ENCODE measurements at regions not wholly inside any gene's neighbourhood (a gene's known extent, or its start where the extent isn't known, plus 50 kb on each side); places are given as distances from the start of the nearest gene placed in this dataset.
"Not testable (repeated sequence)": the region's sequence is repeated elsewhere in the genome, so short reads cannot be mapped to it uniquely, and the experiment has no call there.

DNA sequence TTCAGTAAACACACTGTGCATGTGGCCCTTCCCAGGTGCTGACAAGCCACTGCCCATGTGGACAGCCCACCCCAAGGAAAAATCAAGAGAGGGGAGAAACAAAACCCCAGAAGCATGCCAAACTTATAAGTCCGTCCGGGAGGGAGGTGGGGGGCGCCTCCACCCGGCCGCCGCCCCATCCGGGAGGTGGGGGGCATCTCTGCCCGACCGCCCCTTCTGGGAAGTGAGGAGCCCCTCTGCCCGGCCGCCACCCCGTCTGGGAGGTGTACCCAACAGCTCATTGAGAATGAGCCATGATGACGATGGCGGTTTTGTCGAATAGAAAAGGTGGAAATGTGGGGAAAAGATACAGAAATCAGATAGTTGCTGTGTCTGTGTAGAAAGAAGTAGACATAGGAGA is 53.8 kb upstream of the C2CD4B start:
- no peak for DNase-seq

DNA sequence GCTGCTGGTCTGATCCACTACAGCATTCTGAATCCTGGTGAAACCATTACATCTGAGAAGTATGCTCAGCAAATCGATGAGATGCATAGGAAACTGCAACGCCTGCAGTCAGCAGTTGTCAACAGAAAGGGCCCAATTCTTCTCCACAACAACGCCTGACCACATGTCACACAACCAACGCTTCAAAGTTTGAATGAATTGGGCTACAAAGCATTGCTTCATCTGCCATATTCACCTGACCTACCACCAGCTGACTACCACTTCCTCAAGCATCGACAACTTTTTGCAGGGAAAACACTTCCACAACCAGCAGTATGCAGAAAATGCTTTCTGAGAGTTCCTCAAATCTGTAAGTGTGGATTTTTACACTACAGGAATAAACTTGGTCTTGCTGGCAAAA is 54.7 kb upstream of the C2CD4B start:
- no peak for DNase-seq

DNA sequence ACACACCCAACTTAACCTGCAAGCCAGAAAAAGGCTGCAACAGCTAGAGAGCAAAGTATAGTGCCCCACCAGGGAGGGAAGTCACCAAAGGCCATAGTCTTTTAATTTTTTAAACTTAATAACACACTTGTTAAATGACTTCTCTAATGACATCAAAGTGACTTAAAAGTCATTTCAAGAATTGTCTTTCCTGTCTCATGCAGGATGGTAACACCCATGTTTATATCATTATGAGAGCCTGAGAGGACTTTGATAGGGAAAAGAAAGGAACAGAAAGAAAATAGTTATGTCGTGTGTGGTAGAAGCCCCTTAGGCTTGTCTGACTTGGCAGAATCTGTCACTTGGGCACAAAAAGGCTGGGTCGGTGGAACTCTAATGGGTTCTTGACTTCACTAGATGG is 57.9 kb upstream of the C2CD4B start:
- no peak for DNase-seq

DNA sequence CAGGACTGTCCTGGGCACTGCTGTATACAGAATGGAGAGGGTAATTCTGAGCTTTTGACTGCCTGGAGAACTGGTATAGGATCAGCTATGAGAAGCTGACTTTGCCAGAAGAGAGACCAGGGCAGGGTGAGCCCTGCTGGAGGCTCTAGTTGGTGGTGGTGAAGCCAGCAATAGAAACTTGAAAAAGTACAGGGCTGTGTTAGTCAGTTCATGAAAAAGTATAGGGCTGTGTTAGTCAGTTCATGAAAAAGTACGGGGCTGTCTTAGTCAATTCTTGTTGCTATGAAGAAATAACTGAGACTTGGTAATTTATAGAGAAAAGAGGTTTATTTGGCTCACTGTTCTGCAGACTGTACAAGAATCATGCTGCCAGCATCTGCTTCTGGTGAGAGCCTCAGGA is 63.5 kb upstream of the C2CD4B start:
- DNase-seq: no peak

DNA sequence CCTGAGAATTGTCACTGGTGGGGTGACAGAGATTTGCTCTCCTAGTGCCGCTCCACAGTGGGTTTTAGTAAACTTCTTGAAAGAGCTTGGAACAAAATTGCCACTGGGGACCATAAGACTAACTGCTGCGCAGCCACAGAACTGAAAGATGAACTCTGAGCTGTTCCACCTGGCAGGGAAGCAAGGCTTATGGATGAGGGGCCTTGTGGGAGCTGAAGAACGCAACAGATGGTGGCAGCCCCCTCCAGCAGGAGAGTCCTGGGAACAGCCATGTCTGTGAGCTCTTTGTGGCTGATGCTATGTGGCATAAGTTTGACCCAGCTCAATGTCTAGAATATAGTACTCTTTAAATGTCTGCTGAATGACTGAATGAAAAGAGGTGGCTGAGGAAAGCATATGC is 66.8 kb upstream of the C2CD4B start:
- DNase-seq: no peak

DNA sequence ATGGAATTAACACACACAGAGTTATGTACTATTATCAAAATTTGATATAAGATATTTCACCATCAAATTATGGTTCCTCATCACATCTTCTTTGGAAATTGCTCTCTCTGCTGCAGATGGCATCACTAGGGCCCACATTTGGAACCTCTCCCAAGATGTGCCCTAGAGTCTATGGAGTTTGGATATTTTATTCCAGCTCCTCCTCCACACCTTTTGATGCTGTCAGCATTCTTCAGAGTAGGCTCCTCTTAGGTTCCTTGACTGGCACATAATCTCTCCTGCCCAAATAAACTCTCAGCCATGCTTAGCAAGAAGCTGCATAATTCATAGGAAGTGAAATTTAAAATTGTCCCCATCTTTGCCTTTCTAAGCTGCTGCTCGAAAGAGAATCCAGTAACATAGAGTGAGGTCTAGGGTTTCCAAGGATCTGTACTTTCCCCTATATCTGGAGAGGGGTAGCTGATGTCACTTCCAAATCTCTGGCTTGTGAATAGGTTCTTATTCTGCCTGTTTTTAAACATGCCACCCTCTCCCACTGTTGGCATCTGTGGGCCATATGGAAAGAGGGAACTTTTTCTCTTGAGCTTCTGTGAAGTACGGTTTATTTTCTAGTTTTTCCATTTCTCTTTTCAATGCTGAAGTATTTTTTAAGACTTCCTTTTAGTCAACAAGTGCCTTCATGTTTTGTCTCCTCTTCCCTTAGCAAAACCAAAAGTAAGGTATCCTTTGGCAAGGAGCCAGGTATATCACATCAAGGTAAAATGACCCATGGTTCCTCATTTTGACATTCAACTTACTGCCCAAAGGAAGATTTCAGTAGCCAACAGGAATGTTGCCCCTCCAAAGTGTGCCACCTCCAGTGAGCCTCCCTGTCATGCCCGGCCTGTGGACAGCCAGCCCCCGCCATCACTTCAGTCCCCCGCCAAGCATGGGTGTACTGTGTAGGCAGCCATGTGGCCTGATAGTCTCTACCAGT is 75.3 kb upstream of the C2CD4B start:
- no peak for DNase-seq

DNA sequence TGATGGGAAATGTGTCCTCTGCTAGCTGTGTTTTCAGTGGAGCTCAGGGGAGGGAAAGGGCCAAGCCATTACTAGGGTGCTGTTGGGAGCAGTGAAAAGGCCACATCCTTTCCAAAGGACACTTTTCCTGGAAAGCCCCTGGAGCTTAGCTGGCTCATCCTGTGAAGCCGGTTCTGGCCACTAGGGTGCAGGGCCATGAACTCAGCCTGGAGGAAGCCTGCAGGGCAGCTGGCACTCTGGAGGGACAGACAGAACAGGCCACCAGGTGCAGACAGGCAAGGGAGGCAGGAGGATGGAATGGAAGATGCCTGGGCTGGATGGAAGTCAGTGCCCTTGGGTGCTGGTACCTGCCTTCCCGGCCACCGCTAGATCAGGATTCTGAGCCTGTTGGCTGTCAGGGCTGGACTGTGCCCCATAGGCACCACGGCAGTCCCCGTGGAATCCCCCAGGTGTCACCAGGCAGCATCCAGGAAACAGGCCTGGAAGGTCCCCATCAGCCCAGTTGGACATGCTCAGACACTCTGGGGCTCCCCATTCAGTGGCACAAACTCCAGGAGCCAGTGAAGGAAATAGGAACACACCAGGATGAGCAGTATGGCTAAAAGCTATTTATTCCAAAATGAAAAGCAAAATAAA is 76.2 kb upstream of the C2CD4B start:
- no peak for DNase-seq

DNA sequence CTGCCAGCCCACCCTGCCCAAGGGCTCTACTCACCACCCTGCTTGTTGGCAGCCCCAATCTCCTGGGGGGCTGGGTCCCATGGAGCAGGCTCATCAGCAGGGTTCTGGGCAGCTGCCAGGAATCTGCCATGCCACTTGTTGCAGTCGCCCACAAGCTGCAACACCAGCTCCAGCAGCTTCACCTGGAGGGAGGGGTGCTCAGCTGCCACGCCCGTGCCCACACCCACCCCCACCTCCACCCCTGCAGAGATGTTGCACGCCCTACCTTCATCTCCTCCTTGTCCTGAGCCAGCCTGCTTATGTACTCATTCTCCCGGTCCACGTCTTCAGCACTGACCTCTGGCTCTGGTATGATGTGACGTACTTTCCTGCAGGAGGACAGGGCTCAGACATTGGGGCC is 77.9 kb upstream of the C2CD4B start:
- DNase-seq: no peak

DNA sequence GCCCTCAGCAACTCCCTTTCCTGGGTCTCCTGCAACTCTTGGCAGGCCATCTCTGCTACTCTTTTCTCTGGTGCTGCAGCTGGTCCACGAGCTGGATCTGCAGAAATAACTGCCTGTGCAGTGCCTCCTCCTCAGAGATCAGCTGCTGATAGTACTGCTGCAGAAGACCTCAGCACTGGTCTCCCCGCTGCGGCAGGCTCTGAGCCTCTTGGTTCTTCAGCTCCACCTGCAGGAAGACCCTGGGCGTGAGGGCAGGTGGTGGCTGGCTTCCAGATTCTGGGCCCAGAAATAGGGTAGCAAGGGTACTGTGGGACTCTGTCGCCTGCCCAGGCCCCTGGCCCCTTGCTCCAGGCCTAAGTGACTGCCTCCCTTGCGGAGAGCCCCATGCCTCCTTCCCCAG is 79.7 kb upstream of the C2CD4B start:
- DNase-seq: no peak

DNA sequence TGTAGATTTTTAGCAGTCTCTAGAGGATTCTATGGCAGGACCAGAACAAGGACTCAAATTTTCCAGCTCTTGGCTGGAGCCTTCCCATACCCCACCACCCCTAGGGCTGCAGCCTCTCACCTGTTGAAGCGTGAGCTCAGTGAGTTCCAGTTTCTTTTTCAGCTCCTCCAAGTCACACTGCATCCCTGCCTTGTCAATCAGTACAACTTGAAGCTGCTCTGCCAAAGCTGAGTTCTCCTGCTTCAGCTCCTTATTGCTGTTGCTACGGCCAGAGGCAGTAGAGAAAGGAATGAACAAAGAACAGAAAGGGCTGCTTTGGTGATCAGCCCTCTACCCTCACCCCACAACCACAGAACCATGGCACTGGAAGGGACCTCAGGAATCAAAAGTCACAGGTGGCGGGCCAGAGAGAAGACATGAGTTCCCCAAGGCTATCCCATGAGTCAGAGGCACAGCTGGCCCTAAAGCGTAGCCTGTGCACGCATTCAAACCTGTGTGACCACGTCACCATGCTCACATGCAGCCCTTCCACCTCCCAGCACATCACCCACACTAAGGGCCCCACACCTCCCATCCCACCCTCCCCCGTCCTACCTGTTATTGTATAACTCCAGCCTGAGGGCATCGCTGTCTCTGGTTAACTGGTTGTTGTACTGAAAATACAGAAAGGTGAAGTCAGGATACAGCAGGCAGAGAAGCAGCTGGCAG is 83.3 kb upstream of the C2CD4B start:
- DNase-seq: no peak

DNA sequence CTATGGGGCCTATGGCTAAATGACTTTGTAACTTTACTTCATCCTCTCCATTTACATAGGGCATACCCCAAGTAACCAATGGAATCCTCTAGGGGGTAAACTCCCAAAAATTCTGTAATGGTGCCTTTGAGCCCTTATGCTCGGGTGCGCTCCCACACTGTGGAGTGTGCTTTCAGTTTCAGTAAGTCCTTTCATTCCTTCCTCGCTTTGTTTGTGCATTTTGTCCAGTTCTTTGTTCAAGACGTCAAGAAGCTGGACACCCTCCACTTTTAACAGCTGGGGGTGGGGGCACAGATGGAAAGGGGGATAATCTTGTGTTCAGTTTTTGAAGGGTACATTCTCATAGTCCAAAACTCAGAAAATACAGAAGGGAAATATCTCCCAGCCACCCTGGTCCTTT is 84.4 kb upstream of the C2CD4B start:
- no peak for DNase-seq

DNA sequence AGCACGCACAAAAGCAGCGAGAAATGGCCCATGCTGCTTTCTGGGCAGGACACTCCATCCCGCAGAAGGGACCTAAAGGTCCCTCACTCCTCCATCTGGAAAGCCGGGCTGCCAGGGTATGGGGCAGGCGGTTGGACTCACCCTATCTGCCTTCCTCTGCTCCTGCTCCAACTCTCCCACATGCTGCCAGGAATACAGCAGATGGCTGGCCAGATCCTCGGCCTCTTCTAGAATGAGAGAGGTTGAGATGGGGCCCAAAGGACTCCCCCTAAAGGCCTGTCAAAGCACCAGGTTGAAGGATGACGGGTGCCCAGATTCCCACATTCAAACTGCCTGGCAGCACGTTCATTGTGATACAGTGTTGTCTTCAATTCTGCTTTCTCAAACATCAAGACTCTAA is 85.1 kb upstream of the C2CD4B start:
- no peak for DNase-seq

DNA sequence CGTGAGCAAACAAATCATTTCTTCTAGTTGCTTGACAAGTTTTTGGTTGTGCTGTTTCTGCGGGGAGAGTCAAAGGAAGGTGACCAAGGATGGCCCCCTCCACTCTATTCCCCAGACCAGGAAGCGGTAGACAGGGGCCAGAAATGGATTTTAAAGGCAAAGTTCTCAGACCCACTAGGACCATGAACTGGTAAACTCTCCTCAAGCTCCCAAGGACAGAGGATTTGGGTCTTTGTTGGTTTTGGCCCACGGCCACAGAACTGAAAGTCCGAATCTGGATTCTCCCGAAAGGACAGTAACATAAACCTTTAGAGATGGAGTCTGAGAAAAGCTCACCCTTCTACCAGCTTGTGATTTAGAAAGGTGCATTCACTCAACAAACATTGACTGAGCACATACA is 85.9 kb upstream of the C2CD4B start:
- no peak for DNase-seq

DNA sequence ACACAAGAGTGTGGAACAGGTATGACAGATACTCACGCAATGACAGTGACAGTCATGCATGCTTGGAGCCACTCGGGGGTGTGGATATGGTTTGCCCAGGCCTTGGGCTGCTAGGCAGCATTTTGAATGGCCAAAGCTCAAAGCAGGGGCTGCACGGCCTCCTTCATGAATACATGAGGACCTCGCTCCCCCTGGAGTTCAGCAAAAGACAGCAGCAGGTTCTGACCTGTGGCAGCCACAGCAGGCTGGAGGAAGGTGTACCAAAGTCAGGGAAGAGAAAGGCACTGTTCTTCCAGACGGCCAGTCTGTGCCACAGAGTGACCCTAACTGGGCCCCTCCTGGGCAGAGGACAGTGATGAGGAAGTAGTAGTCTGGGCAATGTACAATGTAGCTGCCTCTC is 88.2 kb upstream of the C2CD4B start:
- DNase-seq: no peak

DNA sequence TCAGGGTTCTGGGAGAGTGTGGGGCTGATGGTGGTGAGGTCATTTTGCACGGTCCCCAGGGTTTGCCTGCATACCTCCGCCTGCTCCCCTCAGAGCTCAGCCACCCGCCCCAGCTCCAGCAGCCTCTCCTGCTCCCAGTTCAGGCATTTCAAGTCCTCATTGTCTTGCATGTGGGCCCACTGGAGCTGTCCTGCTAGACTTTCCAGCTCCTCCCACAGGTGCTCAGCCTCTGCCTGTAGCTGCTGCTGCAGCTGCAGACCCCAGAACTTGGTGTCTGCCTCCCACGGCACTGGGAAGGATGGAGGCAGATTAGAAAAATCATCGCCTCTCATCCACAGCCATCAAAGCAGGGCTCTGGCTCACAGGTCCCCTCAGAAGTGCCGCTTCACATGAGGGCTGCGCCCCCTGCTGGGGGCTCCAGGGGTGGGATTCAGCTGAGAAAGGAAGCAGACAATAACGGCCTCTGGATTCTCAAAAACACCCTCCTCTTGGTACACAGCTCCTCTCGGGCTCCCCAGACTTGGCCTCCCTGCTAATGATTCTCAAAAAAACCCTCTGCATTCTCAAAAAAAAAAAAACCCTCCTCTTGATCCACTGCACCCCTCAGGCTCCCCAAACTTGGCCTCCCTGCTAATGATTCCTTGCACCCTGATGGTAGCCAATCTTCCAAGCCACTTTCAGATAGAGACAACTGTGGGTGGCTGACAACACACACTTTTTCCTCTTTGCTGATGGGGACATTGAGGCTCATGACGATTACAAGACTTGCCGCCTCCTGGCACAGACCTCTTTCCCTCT is 89.3 kb upstream of the C2CD4B start:
- peak; percentile 83 for DNase-seq

DNA sequence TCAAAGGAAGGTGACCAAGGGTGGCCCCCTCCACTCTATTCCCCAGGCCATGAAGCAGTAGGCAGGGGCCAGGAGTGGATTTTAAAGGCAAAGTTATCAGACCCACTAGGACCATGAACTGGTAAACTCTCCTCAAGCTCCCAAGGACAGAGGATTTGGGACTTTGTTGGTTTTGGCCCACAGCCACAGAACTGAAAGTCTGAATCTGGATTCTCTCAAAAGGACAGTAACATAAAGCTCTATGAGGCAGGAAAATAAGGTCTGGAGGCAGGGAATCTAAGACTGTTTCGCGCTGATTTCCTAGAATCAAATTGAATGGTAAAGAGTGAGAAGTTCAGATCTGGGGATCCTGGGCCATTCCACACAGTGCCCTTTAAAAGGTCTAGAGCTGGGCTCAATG is 91.3 kb upstream of the C2CD4B start:
- DNase-seq: not testable (repeated sequence)

DNA sequence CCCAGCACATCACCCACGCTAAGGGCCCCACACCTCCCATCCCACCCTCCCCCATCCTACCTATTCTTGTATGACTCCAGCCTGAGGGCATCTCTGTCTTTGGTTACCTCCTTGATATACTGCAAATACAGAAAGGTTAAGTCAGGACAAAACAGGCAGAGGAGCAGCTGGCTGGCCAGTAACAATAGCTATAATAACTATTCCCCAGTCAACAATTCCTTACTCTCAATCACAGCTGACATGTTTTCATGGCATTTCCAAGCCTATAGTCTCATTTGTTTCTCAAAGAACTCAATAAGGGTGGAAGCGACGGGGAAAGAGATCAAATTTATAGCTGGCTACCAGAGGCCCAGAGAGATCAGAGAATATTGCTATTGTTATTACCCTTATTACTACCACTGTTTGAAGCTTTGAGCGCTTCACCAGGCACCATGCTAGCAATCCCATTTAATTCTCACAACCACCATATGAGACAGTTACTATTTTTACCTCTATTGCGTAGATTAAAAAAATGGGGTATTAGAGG is 93.0 kb upstream of the C2CD4B start:
- DNase-seq: no peak

DNA sequence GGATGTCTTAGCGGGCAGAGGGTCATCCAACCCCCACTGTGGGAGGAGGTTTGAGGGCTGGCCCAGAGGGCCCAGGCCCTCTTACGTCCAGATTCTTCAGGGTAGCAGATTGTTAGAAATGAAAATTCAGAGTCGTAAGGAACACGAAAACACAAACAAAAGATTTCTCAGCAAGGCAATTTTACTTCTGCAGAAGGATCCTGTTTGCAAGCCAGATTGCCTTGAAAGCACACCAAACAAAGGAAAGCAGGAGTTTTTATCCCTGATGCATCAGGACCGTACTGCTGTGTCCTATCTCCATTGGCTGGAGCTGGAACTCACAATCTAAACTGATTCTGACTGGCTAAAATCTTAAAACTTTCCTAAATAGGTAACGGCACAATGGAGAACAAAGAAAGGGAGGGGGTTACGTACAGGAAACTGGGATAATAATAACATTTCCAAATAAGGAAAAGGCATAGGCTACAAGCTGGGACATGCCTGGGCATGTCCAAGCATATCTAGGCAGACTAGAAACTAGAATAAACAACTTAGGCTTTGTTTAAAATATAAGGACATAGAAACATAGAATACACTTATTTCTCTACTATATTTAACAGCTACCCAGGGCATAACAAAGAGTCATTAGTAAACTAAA is 97.3 kb upstream of the C2CD4B start:
- no peak for DNase-seq

DNA sequence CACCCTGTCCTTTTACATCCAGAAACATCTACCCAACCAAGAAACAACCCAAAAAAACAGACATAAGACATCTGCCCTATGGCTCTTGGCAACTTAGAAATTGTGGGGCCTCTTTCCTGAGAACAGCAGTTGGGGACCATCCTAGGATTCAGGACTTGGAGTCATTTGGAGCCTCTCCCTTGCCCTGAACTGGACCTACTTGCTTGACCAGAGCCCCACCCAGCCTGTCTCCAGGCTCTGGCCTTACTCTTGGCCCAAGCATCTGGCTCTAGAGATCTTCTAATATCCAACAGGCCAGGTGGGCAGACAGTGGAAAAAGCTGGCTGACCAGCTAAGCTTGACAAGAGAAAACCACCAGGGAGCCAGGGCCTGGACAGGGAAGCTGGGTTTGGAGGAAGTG is 99.1 kb upstream of the C2CD4B start:
- DNase-seq: no peak

DNA sequence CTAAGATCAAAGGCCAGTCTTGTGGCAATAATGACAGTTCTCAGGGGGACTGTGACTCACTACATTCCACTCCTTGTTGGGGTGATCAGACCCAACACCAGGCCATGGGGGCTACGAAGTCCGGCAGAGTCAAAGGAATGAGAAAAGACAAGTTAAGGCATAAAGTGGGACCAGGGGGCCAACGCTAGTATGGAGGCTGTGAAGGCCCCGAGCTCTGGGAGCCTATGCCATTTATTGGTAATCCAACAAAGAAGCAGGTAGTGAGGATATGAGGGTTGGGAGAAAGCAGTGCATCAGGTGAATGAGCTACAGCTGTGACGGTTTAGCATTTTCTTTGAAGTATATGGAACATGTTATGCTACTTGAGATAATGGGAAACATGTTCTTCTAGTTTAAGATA is 104.4 kb upstream of the C2CD4B start:
- DNase-seq: no peak

DNA sequence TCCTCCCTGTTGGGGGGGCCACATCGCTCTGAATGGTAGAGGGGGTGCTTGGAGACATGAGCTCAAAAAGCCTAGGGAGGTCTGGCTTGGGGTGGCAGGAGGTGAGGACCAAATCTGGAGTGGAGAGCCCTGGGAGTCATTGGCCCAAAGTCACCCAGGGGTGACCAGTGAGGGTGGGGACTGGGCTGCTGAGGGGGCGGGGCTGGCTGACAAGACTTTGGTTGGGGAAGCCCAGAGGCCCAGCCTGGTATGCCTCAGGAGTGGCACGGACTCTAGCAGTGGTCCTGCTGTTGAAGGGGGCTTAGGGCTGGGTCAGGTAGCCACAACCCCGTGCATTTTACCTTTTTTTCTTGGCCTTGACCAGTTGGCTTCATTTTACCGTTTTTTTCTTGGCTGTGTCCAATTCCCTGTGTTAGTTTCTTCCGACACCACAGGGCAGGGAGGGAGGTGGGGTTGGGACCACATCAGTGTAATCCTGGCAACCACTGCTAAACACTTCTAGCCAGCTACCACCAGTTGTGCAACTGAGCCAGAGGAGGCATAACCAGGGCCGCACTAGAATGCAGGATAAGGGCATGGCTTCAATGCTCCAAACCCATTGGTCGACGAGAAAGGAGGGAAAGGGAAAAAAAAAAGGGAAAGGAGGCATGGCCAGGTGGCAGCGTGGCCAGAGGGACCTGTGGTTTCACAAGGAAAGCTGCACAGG is 105.3 kb upstream of the C2CD4B start:
- no peak for DNase-seq

DNA sequence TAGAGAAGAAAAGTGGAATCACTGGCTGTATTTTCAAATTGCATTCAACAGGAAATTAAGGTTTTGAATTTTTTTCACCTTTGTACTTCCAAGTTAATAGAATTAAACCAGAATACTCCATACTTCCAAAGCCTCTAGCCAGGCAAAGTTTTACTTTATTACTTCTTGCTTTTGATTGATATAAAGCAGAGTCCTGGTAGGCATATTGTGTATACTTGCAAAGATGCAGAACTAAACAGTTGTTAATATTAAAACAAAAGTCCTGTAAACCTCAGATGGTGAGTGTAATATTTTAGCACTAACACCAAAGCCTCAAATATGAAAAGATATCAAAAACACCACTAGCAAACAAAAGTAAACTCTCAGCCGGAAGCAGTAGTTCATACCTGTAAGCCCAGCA is 107.2 kb upstream of the C2CD4B start:
- DNase-seq: no peak

Measured in activated CD4-positive, alpha-beta T cell treated with anti-CD3 and anti-CD28 coated beads, Interleukin-2, Interleukin-6, amounts not matched to agents 100 ng/mL and 50 ng/mL, durations not matched to agents 16 hours and 8 hours (primary cell).